GM12878 (cell line): ENCODE measurements at regions not wholly inside any gene's neighbourhood (a gene's known extent, or its start where the extent isn't known, plus 50 kb on each side); places are given as distances from the start of the nearest gene placed in this dataset.

Experiments
- ATAC-seq: fragments of 200-7000 bp; cut with Tn5 transposase; 3 replicates; pipeline ENCODE4 v1.9.1; 2020; ENCODE audit warnings: mild to moderate bottlenecking, moderate library complexity
- BruUV-seq: library from RNA; stranded (reverse); fragments of 400-500 nt; replicated peaks from 2 replicates; lab custom pipeline; 2021; lab: Mats Ljungman, UMichigan
- CTCF ChIA-PET: fragments of 300-600 bp; sonication (Branson Sonifier 250); formaldehyde crosslinking; extraction: SDS; loops from one replicate; lab custom pipeline; 2021; ENCODE audit warnings: inconsistent platforms; lab: Yijun Ruan, JAX
- POLR2A ChIA-PET: fragments of 350-600 bp; formaldehyde crosslinking; extraction: SDS; loops from one replicate; lab custom pipeline; 2021; ENCODE audit warnings: inconsistent platforms; lab: Charles Lee
- RAD21 ChIA-PET: fragments of 300-600 bp; sonication (Branson Sonifier 250); formaldehyde crosslinking; loops from one replicate; lab custom pipeline; 2023; ENCODE audit warnings: antibody characterized with exemption; ENCODE audit not compliant: unreplicated experiment; lab: Charles Lee
- SMC1A ChIA-PET: fragments of 300-600 bp; sonication (Branson Sonifier 250); formaldehyde crosslinking; loops from one replicate; lab custom pipeline; 2023; ENCODE audit not compliant: unreplicated experiment, uncharacterized antibody; lab: Charles Lee
- DNase-seq: peaks from one replicate; pipeline ENCODE4 v3.0.0-alpha.2; 2011; ENCODE audit warnings: low read depth, low spot score
- FAIRE-seq: peaks from 3 replicates; lab custom pipeline; 2011; peaks lifted over from hg19 to GRCh38; lab: Jason Lieb, UNC
- H2AFZ ChIP-seq: 2 replicates; pipeline ENCODE4 v1.6.0; 2011; ENCODE audit warnings: low read depth, low read length, control low read depth; ENCODE audit not compliant: control insufficient read depth
- H3K27ac ChIP-seq: 2 replicates; pipeline ENCODE4 v1.5.1; 2011; ENCODE audit warnings: control low read depth; ENCODE audit not compliant: control insufficient read depth, insufficient read depth
- H3K27me3 ChIP-seq, 2 experiments: replicated peaks in 1 of 2; 2 replicates each; pipeline versions ENCODE4 v1.6.0 to v1.6.1; 2011; ENCODE audit warnings: low read length in 1 of 2; ENCODE audit not compliant: control insufficient read depth in 2 of 2, insufficient read depth in 2 of 2
- H3K36me3 ChIP-seq, 2 experiments: 2 replicates each; pipeline ENCODE4 v1.5.1; 2011; ENCODE audit warnings: low read length in 1 of 2; ENCODE audit not compliant: control insufficient read depth in 2 of 2, insufficient read depth in 2 of 2
- H3K4me1 ChIP-seq: 2 replicates; pipeline ENCODE4 v1.6.1; 2011; ENCODE audit warnings: mild to moderate bottlenecking, low read length, moderate library complexity, mixed read lengths; ENCODE audit not compliant: control insufficient read depth, insufficient read depth
- H3K4me2 ChIP-seq: 2 replicates; pipeline ENCODE4 v1.6.0; 2011; ENCODE audit warnings: control low read depth; ENCODE audit not compliant: control insufficient read depth, insufficient read depth
- H3K4me3 ChIP-seq: fragments of 200-600 bp; sonication (generic); 2 replicates; pipeline ENCODE4 v1.5.1; 2016
- H3K79me2 ChIP-seq: 2 replicates; pipeline ENCODE4 v1.6.0; 2011; ENCODE audit warnings: low read length; ENCODE audit not compliant: control insufficient read depth, insufficient read depth
- H3K9ac ChIP-seq: 2 replicates; pipeline ENCODE4 v1.8.0; 2011; ENCODE audit warnings: low read length, control low read depth, mixed read lengths; ENCODE audit not compliant: control insufficient read depth, insufficient read depth
- H3K9me3 ChIP-seq: replicated peaks from 3 replicates; pipeline ENCODE4 v1.5.1; 2011; ENCODE audit warnings: mild to moderate bottlenecking, low read length; ENCODE audit not compliant: control insufficient read depth, insufficient read depth
- H4K20me1 ChIP-seq: 2 replicates; pipeline ENCODE4 v1.6.0; 2011; ENCODE audit not compliant: control insufficient read depth, insufficient read depth
- FOS ChIP-seq: IDR thresholded peaks from 3 replicates; pipeline ENCODE4 v1.6.1; 2011; ENCODE audit warnings: borderline replicate concordance; ENCODE audit not compliant: insufficient read length; ENCODE audit errors: extremely low read depth
- KLF5 ChIP-seq: fragments of 450-650 bp; IDR thresholded peaks from 2 replicates; pipeline ENCODE4 v1.6.1; 2014; ENCODE audit warnings: mild to moderate bottlenecking; ENCODE audit not compliant: partially characterized antibody
- SPI1 ChIP-seq: IDR thresholded peaks from 2 replicates; pipeline ENCODE4 v1.6.1; 2011; ENCODE audit warnings: low read depth, mild to moderate bottlenecking, low read length, moderate library complexity, borderline replicate concordance; ENCODE audit not compliant: insufficient read depth
- YY1 ChIP-seq: IDR thresholded peaks from 2 replicates; pipeline ENCODE4 v1.6.1; 2011; ENCODE audit warnings: low read depth, mild to moderate bottlenecking, low read length
- WGBS: methylation state at CpG from one replicate; pipeline ENCODE4 v1.1.6; 2016; ENCODE audit warnings: low lambda C conversion rate; ENCODE audit not compliant: insufficient replicate concordance, insufficient coverage; ENCODE audit errors: missing lambda C conversion rate; 5-methylcytosine and 5-hydroxymethylcytosine counted together
- in situ Hi-C: fragments of 300-500 bp; cut with MboI; formaldehyde crosslinking; loops from 9 replicates; pipeline ENCODE4 v1.14.3; 2018; ENCODE audit warnings: mixed read lengths
- intact Hi-C: fragments of 100-400 bp; cut with micrococcal nuclease; formaldehyde crosslinking; loops from one replicate; pipeline ENCODE4 v1.14.2; 2022; ENCODE audit not compliant: unreplicated experiment
- TF ChIP-seq, protein P1 (sequence below): IDR thresholded peaks from 2 replicates; pipeline ENCODE4 v1.6.1; 2012; ENCODE audit warnings: low read depth, low read length, improper control_type of control experiment

GRCh38 chr9:16043756-16044578 lies 491.1 kb downstream of the CCDC171 start (continued):
- TF ChIP-seq, protein P1, sequence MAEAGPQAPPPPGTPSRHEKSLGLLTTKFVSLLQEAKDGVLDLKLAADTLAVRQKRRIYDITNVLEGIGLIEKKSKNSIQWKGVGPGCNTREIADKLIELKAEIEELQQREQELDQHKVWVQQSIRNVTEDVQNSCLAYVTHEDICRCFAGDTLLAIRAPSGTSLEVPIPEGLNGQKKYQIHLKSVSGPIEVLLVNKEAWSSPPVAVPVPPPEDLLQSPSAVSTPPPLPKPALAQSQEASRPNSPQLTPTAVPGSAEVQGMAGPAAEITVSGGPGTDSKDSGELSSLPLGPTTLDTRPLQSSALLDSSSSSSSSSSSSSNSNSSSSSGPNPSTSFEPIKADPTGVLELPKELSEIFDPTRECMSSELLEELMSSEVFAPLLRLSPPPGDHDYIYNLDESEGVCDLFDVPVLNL, result no peak
- no peak for TF ChIP-seq FOS

DNA sequence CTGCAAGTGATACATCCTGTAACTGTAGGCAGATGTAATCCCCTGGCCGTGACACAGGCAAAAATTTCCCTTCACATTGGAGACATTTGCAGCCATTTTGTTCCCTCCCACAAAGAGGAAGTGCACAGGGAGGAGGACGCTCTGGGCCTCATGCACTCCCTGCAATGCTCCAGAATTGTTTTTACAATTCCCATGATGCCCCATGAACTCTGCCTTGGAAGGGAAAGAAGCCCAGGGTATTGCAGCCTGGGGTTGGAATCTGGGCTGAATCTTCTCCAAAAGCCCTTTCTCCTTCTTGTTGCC lies 491.7 kb downstream of the CCDC171 start:
- Histone ChIP-seq H3K36me3 (no peaks in the 10 kb centered on the region), H3K9ac (no peak overlapping the region), H3K4me2 (no peak overlapping the region)
- TF ChIP-seq YY1 (0 out of 2 replicates have a peak, but pooled peaks have one; percentile 47), SPI1 (peak; percentile 76), KLF5 (no peak)
- TF ChIP-seq, all 136 proteins: peak for 2
- Histone ChIP-seq H4K20me1 (no peaks in the 10 kb centered on the region), H2AFZ (no peak overlapping the region), H3K9me3 (no peaks in the 10 kb centered on the region; the same call in 1 of the 3 replicates), H3K27ac (no peak overlapping the region), H3K4me1 (no peaks in the 10 kb centered on the region), H3K4me3 (no peak overlapping the region), H3K27me3 (no peaks in the 10 kb centered on the region), H3K79me2 (no peaks in the 10 kb centered on the region)
- ChIA-PET RAD21 (no interaction called here), SMC1A (no interaction called here), POLR2A (no interaction called here), CTCF (no interaction called here)
- FAIRE-seq, result no peak
- no peak for DNase-seq
- ATAC-seq, result no peak
- in situ Hi-C loops (no loop called here), intact Hi-C loops (no loop called here)
- no TSS peak for BruUV-seq
- 0% methylated on average over 2 of the region's 2 CpGs for WGBS
